ENCODE measurements at regions not wholly inside any gene's neighbourhood (a gene's known extent, or its start where the extent isn't known, plus 50 kb on each side); places are given as distances from the start of the nearest gene placed in this dataset.

GRCh38 chr5:155193029-155193428 is 179.5 kb downstream of the KIF4B start:
- DNase-seq (ENCODE audit: low read depth in 3 of 3, low spot score in 2 of 3), result no peak

DNA sequence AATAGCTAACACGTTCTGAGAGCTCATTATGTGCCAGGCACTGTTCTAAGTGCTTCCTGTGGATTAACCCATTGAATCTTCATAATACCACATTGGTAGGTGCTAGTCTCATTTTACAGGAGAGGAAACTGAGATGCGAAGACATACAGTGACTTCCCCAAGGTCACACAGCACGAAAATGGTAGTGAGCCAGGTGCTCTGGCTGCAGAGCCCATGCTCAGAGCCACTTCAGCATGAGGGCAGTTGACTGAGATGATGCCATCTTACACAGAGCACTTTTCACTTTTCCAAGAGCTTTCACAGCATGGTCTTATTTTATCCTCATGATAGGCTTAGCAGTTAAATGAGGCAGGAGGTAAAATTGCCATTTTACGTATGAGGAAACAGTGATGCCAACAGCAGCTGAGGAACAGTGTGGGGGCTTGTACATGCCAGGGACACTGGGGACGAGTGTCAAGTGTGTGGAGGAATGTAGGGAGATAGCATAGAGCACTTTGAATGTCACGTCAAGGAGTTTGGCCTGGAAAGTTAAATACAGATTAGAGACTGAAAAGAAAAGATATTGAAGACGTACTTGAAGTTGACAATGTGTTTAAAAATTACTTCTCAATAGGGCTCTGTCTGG is 180.0 kb downstream of the KIF4B start:
- DNase-seq (ENCODE audit: low read depth in 3 of 3, low spot score in 2 of 3), result no peak

DNA sequence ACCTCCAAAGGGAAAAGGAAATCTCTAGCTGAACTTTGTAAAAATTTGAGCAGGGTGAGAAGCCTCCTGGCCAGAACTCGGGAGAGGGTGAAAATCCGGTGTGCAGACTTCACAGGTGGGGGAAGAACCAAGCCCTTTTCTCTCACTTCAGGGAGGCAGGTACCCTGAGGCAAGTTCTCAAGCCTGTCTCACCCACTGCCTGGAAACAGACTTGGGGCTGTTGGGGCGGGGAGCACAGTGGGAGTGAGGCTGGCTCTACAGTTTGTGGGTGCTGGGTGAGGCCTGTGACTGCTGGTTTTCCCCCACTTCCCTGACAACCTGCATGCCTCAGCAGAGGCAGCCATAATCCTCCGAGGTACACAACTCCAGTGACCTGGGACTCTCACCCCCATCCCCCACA is 187.1 kb downstream of the KIF4B start:
- no peak for DNase-seq (ENCODE audit: low read depth in 3 of 3, low spot score in 2 of 3)

- DNase-seq (ENCODE audit: low read depth in 3 of 3, low spot score in 2 of 3), result no peak
Measured at GRCh38 chr5:155211764-155212163, 198.2 kb downstream of the KIF4B start.

DNA sequence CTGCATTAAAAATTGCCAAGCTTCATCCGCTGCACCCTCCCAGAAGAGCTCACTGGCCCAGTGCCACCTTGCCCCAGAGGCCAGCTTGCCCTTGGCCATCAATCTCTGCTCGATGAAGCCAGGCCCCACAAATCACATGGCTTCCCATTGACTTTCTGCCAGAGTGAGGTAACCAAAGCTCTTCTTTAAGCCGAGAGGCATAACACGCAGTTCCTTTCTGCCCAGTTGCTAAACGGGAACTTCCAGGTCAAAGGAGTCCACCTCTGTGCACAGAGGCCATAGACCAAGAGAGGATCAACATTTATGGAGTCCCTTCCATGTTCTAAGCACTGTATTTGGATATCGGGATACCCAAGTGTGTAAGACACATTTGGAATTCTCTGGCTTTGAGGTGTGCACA is 208.8 kb downstream of the KIF4B start:
- no peak for DNase-seq (ENCODE audit: low read depth in 3 of 3, low spot score in 2 of 3)

DNA sequence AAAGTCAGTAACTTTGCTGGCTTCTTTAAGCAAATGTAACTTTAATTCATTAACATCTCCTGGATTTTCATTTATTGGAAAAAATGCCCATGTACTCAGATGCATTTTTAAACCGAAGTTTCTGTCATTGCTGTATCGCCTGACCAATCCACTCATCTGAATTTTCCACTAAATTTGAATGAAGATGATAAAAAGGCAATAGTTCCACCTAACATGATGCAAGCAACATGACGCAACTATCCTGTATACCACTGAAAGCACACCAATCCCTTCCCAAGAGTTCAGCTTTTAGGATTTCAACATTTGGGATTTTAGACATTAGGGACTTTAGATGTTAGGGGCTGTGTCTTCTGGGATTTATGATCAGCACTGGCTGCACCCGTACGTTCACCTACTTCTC is 215.6 kb downstream of the KIF4B start:
- DNase-seq (ENCODE audit: low read depth in 3 of 3, low spot score in 2 of 3), result no peak

GRCh38 chr5:155239803-155240202 is 226.2 kb downstream of the KIF4B start:
- no peak for DNase-seq (ENCODE audit: low read depth in 3 of 3, low spot score in 2 of 3)

DNA sequence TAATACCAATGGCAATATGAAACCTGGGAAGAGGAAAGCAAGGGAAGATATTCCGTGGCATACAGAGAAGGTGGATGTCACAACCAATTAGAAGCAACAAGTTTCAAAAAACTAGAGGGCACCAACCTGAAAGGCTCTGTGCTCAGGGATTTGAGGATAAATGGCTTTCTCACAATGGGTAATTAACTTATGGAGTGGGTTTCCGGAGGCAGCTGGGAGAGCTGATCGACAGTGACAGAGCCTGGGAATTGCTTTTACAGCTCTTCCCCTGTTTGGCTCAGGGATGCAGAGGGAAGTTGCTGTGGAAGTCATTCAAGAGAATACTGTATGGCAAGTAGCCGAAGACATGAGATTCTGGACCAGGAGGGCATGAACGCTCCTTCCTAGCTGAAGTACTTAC is 237.0 kb downstream of the KIF4B start:
- no peak for DNase-seq (ENCODE audit: low read depth in 3 of 3, low spot score in 2 of 3)

- no peak for DNase-seq (ENCODE audit: low read depth in 3 of 3, low spot score in 2 of 3)
Measured at GRCh38 chr5:155252025-155252424, 238.5 kb downstream of the KIF4B start.

DNA sequence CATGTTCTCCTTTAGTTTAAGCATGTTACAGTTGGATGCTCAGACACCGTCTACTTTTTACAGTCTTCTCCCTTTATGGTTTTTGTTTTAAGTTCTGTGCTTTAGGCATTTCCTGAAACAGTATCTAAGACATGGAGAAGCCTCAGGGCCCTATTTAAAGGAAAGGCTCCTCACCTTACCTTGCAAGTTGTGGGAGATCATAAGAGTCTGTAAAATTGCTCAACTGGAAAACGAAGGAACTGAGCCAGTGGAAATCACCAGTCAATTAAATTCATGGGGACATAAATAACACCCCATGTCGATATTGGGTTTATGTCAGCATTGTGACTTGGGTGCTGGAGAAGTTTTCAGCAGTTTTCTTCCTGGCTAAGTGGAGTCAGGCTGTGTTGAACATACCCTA is 239.2 kb downstream of the KIF4B start:
- DNase-seq (ENCODE audit: low read depth in 3 of 3, low spot score in 2 of 3), result no peak

- DNase-seq (ENCODE audit: low read depth in 3 of 3, low spot score in 2 of 3), result no peak
Measured at GRCh38 chr5:155254399-155254798, 240.8 kb downstream of the KIF4B start.

- no peak for DNase-seq (ENCODE audit: low read depth in 3 of 3, low spot score in 2 of 3)
Measured at GRCh38 chr5:155258161-155258560, 244.6 kb downstream of the KIF4B start.

- no peak for DNase-seq (ENCODE audit: low read depth in 3 of 3, low spot score in 2 of 3)
Measured at GRCh38 chr5:155259648-155260047, 246.1 kb downstream of the KIF4B start.

DNA sequence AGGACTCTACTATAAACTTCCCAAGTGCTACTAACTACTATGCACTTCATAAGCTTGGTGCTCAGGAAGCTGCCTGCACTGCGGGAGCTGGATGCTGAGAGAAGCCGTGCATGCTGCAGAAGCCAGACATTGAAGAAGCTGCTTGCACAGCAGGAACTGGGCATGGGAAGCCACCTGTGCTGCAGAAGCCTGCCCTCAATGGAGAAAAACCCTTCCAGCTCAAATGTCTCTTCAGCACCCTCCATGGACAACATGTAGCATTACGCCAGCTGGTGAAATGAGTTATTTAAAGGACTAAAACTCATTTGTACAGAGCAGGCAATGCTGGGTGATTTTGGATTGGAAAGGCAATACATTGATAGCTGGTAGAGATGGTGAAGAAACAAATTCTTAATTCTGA is 247.2 kb downstream of the KIF4B start:
- no peak for DNase-seq (ENCODE audit: low read depth in 3 of 3, low spot score in 2 of 3)

- DNase-seq (ENCODE audit: low read depth in 3 of 3, low spot score in 2 of 3), result no peak
Measured at GRCh38 chr5:155263381-155263780, 249.8 kb downstream of the KIF4B start.

GRCh38 chr5:155264809-155265208 is 251.3 kb downstream of the KIF4B start:
- no peak for DNase-seq (ENCODE audit: low read depth in 3 of 3, low spot score in 2 of 3)

GRCh38 chr5:155268770-155269425 is 255.3 kb downstream of the KIF4B start:
- DNase-seq (ENCODE audit: low read depth in 3 of 3, low spot score in 2 of 3), result no peak

DNA sequence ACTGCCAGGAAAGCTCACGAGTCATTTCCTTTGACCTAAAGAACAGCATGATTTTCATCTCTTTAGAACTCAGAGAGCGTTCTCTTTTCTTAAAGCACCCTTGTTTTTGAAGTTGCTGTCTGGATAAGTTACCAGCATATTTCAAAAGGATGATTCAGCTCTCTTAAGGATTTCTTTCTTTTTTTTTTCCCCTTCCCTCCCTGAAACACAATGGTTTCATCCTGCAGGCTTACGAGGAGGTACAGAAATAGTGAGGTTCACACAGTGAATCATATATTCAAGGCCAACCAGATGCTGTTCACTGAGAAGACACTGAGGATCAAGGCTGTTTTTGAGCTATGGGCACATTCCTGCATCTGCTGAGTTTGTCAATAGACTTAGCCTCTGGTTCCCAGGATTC is 257.2 kb downstream of the KIF4B start:
- DNase-seq (ENCODE audit: low read depth in 3 of 3, low spot score in 2 of 3), result no peak

- no peak for DNase-seq (ENCODE audit: low read depth in 3 of 3, low spot score in 2 of 3)
Measured at GRCh38 chr5:155274484-155274883, 260.9 kb downstream of the KIF4B start.

DNA sequence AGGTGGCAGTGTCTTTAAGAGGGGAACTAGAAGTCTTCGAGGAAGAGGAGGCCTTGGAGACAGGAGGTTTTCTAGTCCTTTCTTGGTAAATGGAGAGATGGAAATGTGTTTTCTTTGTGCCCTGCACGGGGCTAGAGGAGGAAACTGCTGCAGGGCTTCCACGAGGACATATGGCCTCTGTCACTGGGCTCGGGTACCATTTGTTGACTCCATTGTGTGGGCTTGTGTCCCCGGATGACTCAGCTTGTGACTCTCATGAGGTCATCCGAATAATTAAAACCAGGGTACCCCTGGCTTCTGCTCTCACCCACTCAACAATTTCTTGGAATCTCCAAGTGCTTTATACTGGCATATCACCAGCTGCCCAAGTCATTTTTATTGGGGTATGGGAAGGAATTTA is 261.7 kb downstream of the KIF4B start:
- DNase-seq (ENCODE audit: low read depth in 3 of 3, low spot score in 2 of 3), result no peak

DNA sequence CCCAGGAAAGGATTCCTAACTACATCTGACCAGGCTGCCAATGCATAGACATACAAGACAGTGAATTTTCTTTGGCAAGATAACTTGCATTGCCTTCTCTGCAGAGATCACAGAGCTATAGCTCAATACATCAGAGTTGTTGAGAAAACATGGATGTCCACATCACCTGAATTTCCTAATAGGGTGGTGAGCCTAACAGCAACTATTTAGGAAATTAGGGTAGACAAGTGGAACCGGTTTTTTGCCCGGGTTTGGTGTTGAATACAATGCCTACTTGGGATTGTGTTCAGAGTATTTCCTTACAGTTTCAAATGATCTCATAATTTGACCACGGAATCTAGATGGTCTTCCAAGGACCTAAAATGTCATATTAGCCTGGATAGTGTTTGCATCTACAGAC is 262.7 kb downstream of the KIF4B start:
- DNase-seq (ENCODE audit: low read depth in 3 of 3, low spot score in 2 of 3), result no peak

GRCh38 chr5:155278532-155278931 is 265.0 kb downstream of the KIF4B start:
- no peak for DNase-seq (ENCODE audit: low read depth in 3 of 3, low spot score in 2 of 3)

All from right renal cortex interstitium (tissue), 3 donors.